Cardiac muscle cell (in vitro differentiated cells and primary cell): ENCODE measurements at regions not wholly inside any gene's neighbourhood (a gene's known extent, or its start where the extent isn't known, plus 50 kb on each side); places are given as distances from the start of the nearest gene placed in this dataset.

Source experiments
- DNase-seq, 2 donors: peaks; one replicate each; pipeline versions ENCODE4 v3.0.0 to v3.0.0-alpha.2; 2010 to 2017; ENCODE audit warnings: low read depth in 1 of 2, low spot score in 1 of 2
- H3K27ac ChIP-seq: fragments of 200-600 bp; sonication (generic); 2 replicates; pipeline ENCODE4 v1.5.1; 2016
- H3K27me3 ChIP-seq: fragments of 200-600 bp; sonication (generic); 2 replicates; pipeline ENCODE4 v1.6.0; 2016; ENCODE audit warnings: control low read depth
- H3K36me3 ChIP-seq: fragments of 200-600 bp; sonication (generic); 2 replicates; pipeline ENCODE4 v1.5.1; 2016; ENCODE audit warnings: control low read depth
- H3K4me1 ChIP-seq: fragments of 200-600 bp; sonication (generic); 2 replicates; pipeline ENCODE4 v1.8.1; 2017; ENCODE audit warnings: low read depth, mild to moderate bottlenecking, mixed run types
- H3K4me3 ChIP-seq: fragments of 200-600 bp; sonication (generic); 2 replicates; pipeline ENCODE4 v1.5.1; 2016; ENCODE audit warnings: mild to moderate bottlenecking
- H3K9me3 ChIP-seq: fragments of 200-600 bp; sonication (generic); 2 replicates; pipeline ENCODE4 v1.5.1; 2017; ENCODE audit warnings: low read depth, mild to moderate bottlenecking, control low read depth
- TF ChIP-seq, protein P1 (sequence below): IDR thresholded peaks from 2 replicates; pipeline ENCODE4 v1.5.1; 2012; ENCODE audit warnings: low read depth, mild to moderate bottlenecking, low read length

DNA sequence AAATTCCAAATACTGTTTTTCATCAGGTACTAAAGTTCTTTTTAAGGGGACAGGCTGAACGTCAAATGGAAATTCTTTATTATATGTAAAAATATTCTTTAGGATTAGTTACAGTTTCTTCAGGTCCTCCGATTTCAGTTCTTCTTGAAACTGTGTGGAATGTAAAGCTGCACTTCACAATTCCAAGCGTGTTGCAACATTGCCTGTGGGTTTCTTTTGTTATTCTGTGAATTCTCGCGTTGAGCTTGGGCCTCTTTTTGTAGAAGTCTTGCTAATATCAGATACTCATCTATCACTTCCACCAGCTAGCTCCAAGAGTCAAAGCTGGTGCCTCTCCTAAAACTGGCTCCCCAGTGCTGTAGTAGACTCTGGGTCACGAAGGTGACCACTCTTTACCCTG lies 642.6 kb downstream of the METTL4 start:
- Histone ChIP-seq H3K27ac (no peak overlapping the region), H3K4me3 (no peak overlapping the region), H3K36me3 (no peaks in the 10 kb centered on the region), H3K4me1 (no peaks in the 10 kb centered on the region), H3K27me3 (no peaks in the 10 kb centered on the region), H3K9me3 (no peaks in the 10 kb centered on the region)
- DNase-seq: no peak
- TF ChIP-seq, protein P1, sequence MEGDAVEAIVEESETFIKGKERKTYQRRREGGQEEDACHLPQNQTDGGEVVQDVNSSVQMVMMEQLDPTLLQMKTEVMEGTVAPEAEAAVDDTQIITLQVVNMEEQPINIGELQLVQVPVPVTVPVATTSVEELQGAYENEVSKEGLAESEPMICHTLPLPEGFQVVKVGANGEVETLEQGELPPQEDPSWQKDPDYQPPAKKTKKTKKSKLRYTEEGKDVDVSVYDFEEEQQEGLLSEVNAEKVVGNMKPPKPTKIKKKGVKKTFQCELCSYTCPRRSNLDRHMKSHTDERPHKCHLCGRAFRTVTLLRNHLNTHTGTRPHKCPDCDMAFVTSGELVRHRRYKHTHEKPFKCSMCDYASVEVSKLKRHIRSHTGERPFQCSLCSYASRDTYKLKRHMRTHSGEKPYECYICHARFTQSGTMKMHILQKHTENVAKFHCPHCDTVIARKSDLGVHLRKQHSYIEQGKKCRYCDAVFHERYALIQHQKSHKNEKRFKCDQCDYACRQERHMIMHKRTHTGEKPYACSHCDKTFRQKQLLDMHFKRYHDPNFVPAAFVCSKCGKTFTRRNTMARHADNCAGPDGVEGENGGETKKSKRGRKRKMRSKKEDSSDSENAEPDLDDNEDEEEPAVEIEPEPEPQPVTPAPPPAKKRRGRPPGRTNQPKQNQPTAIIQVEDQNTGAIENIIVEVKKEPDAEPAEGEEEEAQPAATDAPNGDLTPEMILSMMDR: no peak

DNA sequence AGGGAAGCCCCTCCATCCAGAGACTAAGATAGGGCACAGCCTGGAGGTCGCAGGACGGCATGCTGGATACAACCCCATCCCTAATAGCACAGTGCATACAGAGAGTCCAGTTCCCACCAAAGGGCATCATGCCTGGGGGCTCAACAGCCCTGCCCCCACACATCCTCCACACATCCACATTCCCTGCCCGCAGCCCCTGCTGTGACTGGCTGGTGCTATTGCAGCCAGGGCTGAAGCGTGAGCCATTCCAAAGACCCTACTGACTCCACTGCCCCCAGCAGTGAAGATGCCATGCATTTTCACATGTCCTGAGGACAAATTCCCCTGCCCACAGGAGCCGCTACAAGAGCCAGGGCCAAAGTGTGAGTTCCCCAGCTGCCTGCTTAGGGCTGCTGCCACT lies 641.6 kb downstream of the METTL4 start:
- H3K27me3 ChIP-seq: no peaks in the 10 kb centered on the region
- TF ChIP-seq, protein P1: no peak
- H3K4me3 ChIP-seq: no peak overlapping the region
- DNase-seq: no peak
- no peaks in the 10 kb centered on the region for H3K9me3 ChIP-seq
- H3K36me3 ChIP-seq: no peaks in the 10 kb centered on the region
- no peaks in the 10 kb centered on the region for H3K4me1 ChIP-seq
- no peak overlapping the region for H3K27ac ChIP-seq

DNA sequence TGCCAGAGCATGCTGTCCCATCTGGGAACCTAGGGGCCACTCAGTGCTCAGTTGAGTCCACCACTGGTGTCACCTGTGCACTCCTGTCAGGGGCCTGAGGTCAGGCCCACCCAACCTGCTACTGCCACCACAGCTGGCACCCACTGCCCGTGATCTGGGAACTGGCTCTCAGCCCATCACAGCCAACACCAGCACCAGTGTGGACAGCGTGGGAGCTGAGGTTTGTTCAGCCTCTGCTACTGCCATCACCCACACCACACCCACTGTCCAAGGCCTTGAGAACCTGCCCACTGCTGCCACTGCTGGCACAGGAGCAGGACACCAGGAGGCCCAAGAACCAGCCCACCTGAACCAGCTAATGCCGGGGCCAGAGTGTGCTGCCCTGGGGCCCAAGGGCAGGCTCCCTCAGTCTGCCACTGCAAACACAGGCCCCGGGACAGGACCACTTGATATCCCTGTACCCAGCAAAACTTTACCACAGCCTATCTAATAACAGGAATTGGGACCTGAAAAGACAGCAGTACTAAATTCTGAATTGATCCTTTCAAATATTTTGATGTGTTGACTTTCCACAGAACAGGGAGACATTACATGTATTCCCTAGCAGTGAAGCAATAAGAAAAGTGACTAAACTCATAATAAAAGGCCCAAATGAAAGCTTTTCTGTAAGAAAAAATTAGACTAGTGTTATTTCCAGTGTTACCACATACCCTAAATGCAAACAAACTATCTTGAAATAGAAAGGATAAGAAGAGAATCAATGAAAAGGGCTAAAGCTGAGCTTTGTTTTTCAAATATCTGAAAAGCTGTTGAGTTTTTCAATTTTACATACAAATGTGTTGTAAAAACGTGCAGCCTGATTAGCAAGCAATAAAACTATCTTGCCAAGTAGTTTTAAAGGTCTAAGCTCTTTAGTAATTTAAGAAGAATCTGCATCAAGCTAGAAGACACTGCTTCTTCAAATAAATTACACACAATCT lies 640.7 kb downstream of the METTL4 start:
- H3K4me1 ChIP-seq: no peaks in the 10 kb centered on the region
- DNase-seq: no peak
- H3K27ac ChIP-seq: no peak overlapping the region
- TF ChIP-seq, protein P1: no peak
- no peaks in the 10 kb centered on the region for H3K9me3 ChIP-seq
- no peak overlapping the region for H3K4me3 ChIP-seq
- H3K36me3 ChIP-seq: no peaks in the 10 kb centered on the region
- H3K27me3 ChIP-seq: no peaks in the 10 kb centered on the region

GRCh38 chr18:1952486-1952885 lies 618.8 kb downstream of the METTL4 start:
- Histone ChIP-seq H3K4me3 (no peak overlapping the region), H3K9me3 (no peaks in the 10 kb centered on the region), H3K27me3 (no peaks in the 10 kb centered on the region), H3K27ac (no peak overlapping the region), H3K4me1 (no peaks in the 10 kb centered on the region), H3K36me3 (no peaks in the 10 kb centered on the region)
- TF ChIP-seq, protein P1: no peak
- no peak for DNase-seq

- H3K27me3 ChIP-seq: no peaks in the 10 kb centered on the region
- H3K36me3 ChIP-seq: no peaks in the 10 kb centered on the region
- H3K9me3 ChIP-seq: no peaks in the 10 kb centered on the region
- no peak overlapping the region for H3K4me3 ChIP-seq
- DNase-seq: no peak
- H3K27ac ChIP-seq: no peak overlapping the region
- H3K4me1 ChIP-seq: no peaks in the 10 kb centered on the region
- TF ChIP-seq, protein P1: no peak
Observed at GRCh38 chr18:1954583-1955312, 616.6 kb downstream of the METTL4 start.
